OCI-LY1 (cell line): ENCODE measurements at regions not wholly inside any gene's neighbourhood (a gene's known extent, or its start where the extent isn't known, plus 50 kb on each side); places are given as distances from the start of the nearest gene placed in this dataset.

Experiments used
- H2AFZ ChIP-seq: fragments of 200-600 bp; sonication (generic), shearing (Covaris generic); 2 replicates; pipeline ENCODE4 v1.6.0; 2014; ENCODE audit warnings: antibody characterized with exemption, mild to moderate bottlenecking, low read length
- H3F3A ChIP-seq: fragments of 200-600 bp; sonication (generic), shearing (Covaris generic); 2 replicates; pipeline ENCODE4 v1.6.0; 2014; ENCODE audit warnings: mild to moderate bottlenecking, antibody characterized with exemption, low read length, moderate library complexity; ENCODE audit not compliant: insufficient read depth
- H3K27ac ChIP-seq: fragments of 200-600 bp; sonication (generic); 2 replicates; pipeline ENCODE4 v1.5.1; 2014; ENCODE audit warnings: low read length, mixed run types, mild to moderate bottlenecking, low read depth; ENCODE audit not compliant: poor library complexity, severe bottlenecking
- H3K27me3 ChIP-seq: fragments of 200-600 bp; sonication (generic); 2 replicates; pipeline ENCODE4 v1.6.0; 2014; ENCODE audit warnings: antibody characterized with exemption, mild to moderate bottlenecking, low read length, moderate library complexity; ENCODE audit not compliant: insufficient read depth
- H3K36me3 ChIP-seq: fragments of 200-600 bp; sonication (generic); 2 replicates; pipeline ENCODE4 v1.6.1; 2014; ENCODE audit warnings: mild to moderate bottlenecking, antibody characterized with exemption, low read length, moderate library complexity, mixed read lengths; ENCODE audit not compliant: insufficient read depth
- H3K4me1 ChIP-seq: fragments of 200-600 bp; sonication (generic); 2 replicates; pipeline ENCODE4 v1.5.1; 2014; ENCODE audit warnings: mild to moderate bottlenecking, low read length, moderate library complexity; ENCODE audit not compliant: insufficient read depth, severe bottlenecking
- H3K4me2 ChIP-seq: fragments of 200-600 bp; sonication (generic), shearing (Covaris generic); 2 replicates; pipeline ENCODE4 v1.6.1; 2014; ENCODE audit warnings: low read length
- H3K4me3 ChIP-seq: fragments of 200-600 bp; sonication (generic); 2 replicates; pipeline ENCODE4 v1.5.1; 2014; ENCODE audit warnings: low read length, low read depth, mild to moderate bottlenecking, mixed read lengths; ENCODE audit not compliant: poor library complexity, severe bottlenecking
- H3K79me2 ChIP-seq: fragments of 200-600 bp; shearing (Covaris generic); 2 replicates; pipeline ENCODE4 v1.6.1; 2016; ENCODE audit warnings: mixed run types, low read length, mixed read lengths; ENCODE audit not compliant: insufficient read depth
- H3K9ac ChIP-seq: fragments of 200-600 bp; sonication (generic), shearing (Covaris generic); 2 replicates; pipeline ENCODE4 v1.6.1; 2014; ENCODE audit warnings: mild to moderate bottlenecking, low read length, mixed read lengths
- H3K9me2 ChIP-seq: fragments of 200-600 bp; sonication (generic), shearing (Covaris generic); 2 replicates; pipeline ENCODE4 v1.6.1; 2014; ENCODE audit warnings: low read depth, mild to moderate bottlenecking, low read length, mixed read lengths
- H3K9me3 ChIP-seq: fragments of 200-600 bp; shearing (Covaris generic); 2 replicates; pipeline ENCODE4 v1.6.1; 2014; ENCODE audit warnings: low read length, mixed read lengths
- H4K20me1 ChIP-seq: fragments of 200-600 bp; sonication (generic), shearing (Covaris generic); 2 replicates; pipeline ENCODE4 v1.6.0; 2016; ENCODE audit warnings: mild to moderate bottlenecking, low read length; ENCODE audit not compliant: insufficient read depth
- CTCF ChIP-seq: fragments of 200-600 bp; sonication (generic), shearing (Covaris generic); IDR thresholded peaks from 2 replicates; pipeline ENCODE4 v1.5.1; 2017; ENCODE audit warnings: mild to moderate bottlenecking, antibody characterized with exemption, low read length, moderate library complexity, mixed read lengths
- EZH2 ChIP-seq: fragments of 200-600 bp; sonication (generic), shearing (Covaris generic); IDR thresholded peaks from 2 replicates; pipeline ENCODE4 v1.8.0; 2017; ENCODE audit warnings: borderline replicate concordance, mixed run types, mild to moderate bottlenecking, antibody characterized with exemption, low read length, moderate library complexity, mixed read lengths

- no peaks in the 10 kb centered on the region for H3F3A ChIP-seq
- H4K20me1 ChIP-seq = no peaks in the 10 kb centered on the region
- H3K4me2 ChIP-seq = no peak overlapping the region
- H3K4me1 ChIP-seq = no peaks in the 10 kb centered on the region
- no peak overlapping the region for H3K9ac ChIP-seq
- TF ChIP-seq CTCF = no peak
- TF ChIP-seq EZH2 = no peak
- H3K9me3 ChIP-seq = no peaks in the 10 kb centered on the region
- no peaks in the 10 kb centered on the region for H3K36me3 ChIP-seq
- H3K9me2 ChIP-seq = no peaks in the 10 kb centered on the region
- no peak overlapping the region for H3K27ac ChIP-seq
- H3K4me3 ChIP-seq = no peak overlapping the region
- no peaks in the 10 kb centered on the region for H3K27me3 ChIP-seq
- H3K79me2 ChIP-seq = no peaks in the 10 kb centered on the region
- no peak overlapping the region for H2AFZ ChIP-seq
Observed at GRCh38 chr5:112002376-112002775, 245.4 kb upstream of the NREP start.

- Histone ChIP-seq H3F3A (no peaks in the 10 kb centered on the region), H3K9me3 (no peaks in the 10 kb centered on the region), H4K20me1 (no peaks in the 10 kb centered on the region), H3K9me2 (no peaks in the 10 kb centered on the region), H3K79me2 (no peaks in the 10 kb centered on the region), H3K4me3 (no peak overlapping the region), H3K9ac (no peak overlapping the region), H3K27ac (no peak overlapping the region), H3K27me3 (no peaks in the 10 kb centered on the region), H3K4me2 (no peak overlapping the region), H2AFZ (no peak overlapping the region), H3K4me1 (no peaks in the 10 kb centered on the region), H3K36me3 (no peaks in the 10 kb centered on the region)
- TF ChIP-seq EZH2 (no peak), CTCF (no peak)
Observed at GRCh38 chr5:111999286-111999685, 242.3 kb upstream of the NREP start.

GRCh38 chr5:111998871-111999270 lies 241.9 kb upstream of the NREP start:
- Histone ChIP-seq H2AFZ (no peak overlapping the region), H3K27me3 (no peaks in the 10 kb centered on the region), H3K4me1 (no peaks in the 10 kb centered on the region), H3K9me3 (no peaks in the 10 kb centered on the region), H3K79me2 (no peaks in the 10 kb centered on the region), H3K36me3 (no peaks in the 10 kb centered on the region), H3K9ac (no peak overlapping the region), H3F3A (no peaks in the 10 kb centered on the region), H3K27ac (no peak overlapping the region), H4K20me1 (no peaks in the 10 kb centered on the region), H3K9me2 (no peaks in the 10 kb centered on the region), H3K4me3 (no peak overlapping the region), H3K4me2 (no peak overlapping the region)
- TF ChIP-seq EZH2 (no peak), CTCF (no peak)
